ENCODE measurements at regions not wholly inside any gene's neighbourhood (a gene's known extent, or its start where the extent isn't known, plus 50 kb on each side); places are given as distances from the start of the nearest gene placed in this dataset.

DNA sequence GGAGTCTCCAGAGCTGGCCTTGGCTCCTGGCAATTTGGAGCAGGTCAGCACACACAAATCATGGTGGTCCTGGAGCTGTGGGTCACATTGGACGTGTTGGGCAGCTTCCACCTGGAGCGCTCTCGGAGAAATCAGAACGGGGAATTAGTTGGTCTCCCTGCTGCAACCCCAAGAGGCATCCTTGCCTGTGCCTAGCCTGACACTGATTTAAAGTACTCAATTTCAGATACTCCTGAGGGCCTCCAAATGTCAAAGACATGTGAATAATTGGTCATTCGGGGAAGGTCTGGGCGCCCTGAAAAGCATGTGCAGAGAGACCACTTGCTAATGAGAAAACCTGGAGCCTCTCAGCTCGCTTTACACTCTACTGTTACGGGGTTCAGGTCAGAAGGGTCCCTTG, 145.5 kb upstream of the AGAP1 start:
- TF ChIP-seq POLR2A (IDR thresholded peaks at IDR 0.05): no peak
- TF ChIP-seq POLR2AphosphoS5 (IDR thresholded peaks at IDR 0.05): no peak
- TF ChIP-seq, protein P1, sequence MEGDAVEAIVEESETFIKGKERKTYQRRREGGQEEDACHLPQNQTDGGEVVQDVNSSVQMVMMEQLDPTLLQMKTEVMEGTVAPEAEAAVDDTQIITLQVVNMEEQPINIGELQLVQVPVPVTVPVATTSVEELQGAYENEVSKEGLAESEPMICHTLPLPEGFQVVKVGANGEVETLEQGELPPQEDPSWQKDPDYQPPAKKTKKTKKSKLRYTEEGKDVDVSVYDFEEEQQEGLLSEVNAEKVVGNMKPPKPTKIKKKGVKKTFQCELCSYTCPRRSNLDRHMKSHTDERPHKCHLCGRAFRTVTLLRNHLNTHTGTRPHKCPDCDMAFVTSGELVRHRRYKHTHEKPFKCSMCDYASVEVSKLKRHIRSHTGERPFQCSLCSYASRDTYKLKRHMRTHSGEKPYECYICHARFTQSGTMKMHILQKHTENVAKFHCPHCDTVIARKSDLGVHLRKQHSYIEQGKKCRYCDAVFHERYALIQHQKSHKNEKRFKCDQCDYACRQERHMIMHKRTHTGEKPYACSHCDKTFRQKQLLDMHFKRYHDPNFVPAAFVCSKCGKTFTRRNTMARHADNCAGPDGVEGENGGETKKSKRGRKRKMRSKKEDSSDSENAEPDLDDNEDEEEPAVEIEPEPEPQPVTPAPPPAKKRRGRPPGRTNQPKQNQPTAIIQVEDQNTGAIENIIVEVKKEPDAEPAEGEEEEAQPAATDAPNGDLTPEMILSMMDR (IDR thresholded peaks at IDR 0.05 in 8 of 11, conservative IDR thresholded peaks at IDR 0.05 in 3 of 11): no peak
- Histone ChIP-seq H3K4me1 (no peaks in the 10 kb centered on the region), H3K27me3 (replicated peaks in 1 of 7) (peaks cover 0 to 26% (median 0%) of the 10 kb centered on the region in 7 donors), H3K36me3 (no peaks in the 10 kb centered on the region), H3K27ac (no peak overlapping the region), H3K4me3 (no peak overlapping the region), H3K9me3 (no peaks in the 10 kb centered on the region)
- no peak for DNase-seq
- WGBS, 5 donors: 84 to 89% (median 88%) methylated on average over 8 of the region's 8 CpGs
- intact Hi-C loops (cut with DNase I; ENCODE audit: low total_unique reads): no loop called here

DNA sequence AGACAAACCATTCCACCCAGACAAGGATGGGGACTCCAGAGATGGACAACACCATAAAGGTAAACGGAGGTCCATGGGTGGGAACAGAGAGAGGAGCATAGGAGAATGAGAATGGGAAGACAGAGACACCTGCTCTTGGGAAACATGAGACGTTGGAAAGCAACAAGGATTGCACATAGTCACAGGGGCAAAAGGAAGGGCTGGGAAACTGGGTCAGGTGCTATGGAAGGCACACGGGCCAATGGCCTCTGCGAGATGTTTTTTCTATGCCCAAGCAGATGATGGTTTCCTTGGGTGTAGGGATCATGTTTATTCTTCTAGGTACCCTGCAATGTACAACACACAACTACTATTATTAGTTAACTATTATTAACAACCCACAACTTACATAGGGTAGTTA, 143.6 kb upstream of the AGAP1 start:
- no peak for DNase-seq
- intact Hi-C loops (cut with DNase I; ENCODE audit: low total_unique reads): no loop called here
- WGBS, 5 donors: 84 to 95% (median 88%) methylated on average over 4 of the region's 4 CpGs

DNA sequence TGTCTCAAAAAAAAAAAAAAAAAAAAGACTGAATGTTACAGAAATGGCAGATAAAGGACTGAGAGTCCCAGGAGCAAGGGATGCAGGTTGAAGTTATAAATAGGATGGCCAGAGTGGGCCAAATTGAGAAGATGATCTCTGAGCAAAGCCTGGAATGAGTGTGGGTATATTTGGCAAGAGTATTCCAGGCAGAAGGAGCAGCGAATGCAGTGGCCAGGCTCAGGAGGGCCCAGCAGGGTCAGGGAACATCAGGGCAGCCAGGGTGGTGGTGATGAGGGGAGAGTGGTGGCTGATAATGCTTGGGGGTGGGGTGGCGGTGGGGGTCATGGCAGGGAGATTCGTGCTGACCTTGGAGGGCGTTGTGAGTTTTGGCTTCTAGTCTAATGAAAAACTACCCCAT, 141.3 kb upstream of the AGAP1 start:
- no peak for DNase-seq
- H3K9me3 ChIP-seq: no peaks in the 10 kb centered on the region
- H3K27ac ChIP-seq: no peak overlapping the region
- intact Hi-C loops (cut with DNase I; ENCODE audit: low total_unique reads): no loop called here
- TF ChIP-seq POLR2AphosphoS5 (IDR thresholded peaks at IDR 0.05) (no peak), POLR2A (IDR thresholded peaks at IDR 0.05) (no peak)
- TF ChIP-seq, protein P1 (IDR thresholded peaks at IDR 0.05 in 8 of 11, conservative IDR thresholded peaks at IDR 0.05 in 3 of 11): no peak
- H3K4me3 ChIP-seq: no peak overlapping the region
- H3K36me3 ChIP-seq: no peaks in the 10 kb centered on the region
- H3K27me3 ChIP-seq (replicated peaks in 1 of 7): peaks cover 0 to 18% (median 0%) of the 10 kb centered on the region in 7 donors
- WGBS, 5 donors: 56 to 88% (median 71%) methylated on average over 4 of the region's 4 CpGs
- no peaks in the 10 kb centered on the region for H3K4me1 ChIP-seq

More for the DNA sequence above, 143.6 kb upstream of the AGAP1 start:
- Histone ChIP-seq H3K27ac (no peak overlapping the region), H3K27me3 (replicated peaks in 1 of 7) (peaks cover 0 to 26% (median 0%) of the 10 kb centered on the region in 7 donors), H3K4me1 (no peaks in the 10 kb centered on the region), H3K36me3 (no peaks in the 10 kb centered on the region), H3K9me3 (no peaks in the 10 kb centered on the region), H3K4me3 (no peak overlapping the region)
- TF ChIP-seq POLR2AphosphoS5 (IDR thresholded peaks at IDR 0.05): no peak
- TF ChIP-seq, protein P1 (IDR thresholded peaks at IDR 0.05 in 8 of 11, conservative IDR thresholded peaks at IDR 0.05 in 3 of 11): no peak

DNA sequence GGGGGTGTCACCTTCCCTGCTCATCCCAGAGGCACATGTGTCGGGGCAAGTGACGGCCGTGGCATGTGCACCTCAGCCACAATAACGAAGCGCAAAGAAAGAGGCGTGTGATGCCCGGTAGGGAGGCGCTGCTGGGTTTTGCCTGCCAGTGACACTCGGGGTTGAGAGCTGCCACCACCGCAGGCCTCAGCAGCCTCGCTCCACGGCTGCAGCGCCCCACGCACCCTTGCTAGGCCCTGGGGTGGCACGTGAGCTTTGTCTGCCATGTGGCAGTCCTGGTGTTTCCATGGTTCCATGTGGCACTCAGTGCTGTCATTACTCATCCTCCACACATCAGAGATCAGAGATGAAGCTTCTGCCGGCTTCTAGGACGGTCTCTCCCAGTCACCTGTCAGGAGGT, 136.0 kb upstream of the AGAP1 start:
- no peak for DNase-seq
- Histone ChIP-seq H3K9me3 (no peaks in the 10 kb centered on the region), H3K4me3 (no peak overlapping the region), H3K36me3 (no peaks in the 10 kb centered on the region), H3K27ac (no peak overlapping the region), H3K4me1 (no peaks in the 10 kb centered on the region), H3K27me3 (replicated peaks in 1 of 7) (peaks cover 0 to 11% (median 0%) of the 10 kb centered on the region in 7 donors)
- intact Hi-C loops (cut with DNase I; ENCODE audit: low total_unique reads): no loop called here
- TF ChIP-seq POLR2A (IDR thresholded peaks at IDR 0.05): no peak
- TF ChIP-seq, protein P1 (IDR thresholded peaks at IDR 0.05 in 8 of 11, conservative IDR thresholded peaks at IDR 0.05 in 3 of 11): no peak
- no peak for TF ChIP-seq POLR2AphosphoS5 (IDR thresholded peaks at IDR 0.05)
- WGBS, 5 donors: 85 to 94% (median 92%) methylated on average over 16 to 17 of the region's 17 CpGs

All from spleen (tissue), 11 donors.